ENCODE measurements at regions not wholly inside any gene's neighbourhood (a gene's known extent, or its start where the extent isn't known, plus 50 kb on each side); places are given as distances from the start of the nearest gene placed in this dataset.

DNA sequence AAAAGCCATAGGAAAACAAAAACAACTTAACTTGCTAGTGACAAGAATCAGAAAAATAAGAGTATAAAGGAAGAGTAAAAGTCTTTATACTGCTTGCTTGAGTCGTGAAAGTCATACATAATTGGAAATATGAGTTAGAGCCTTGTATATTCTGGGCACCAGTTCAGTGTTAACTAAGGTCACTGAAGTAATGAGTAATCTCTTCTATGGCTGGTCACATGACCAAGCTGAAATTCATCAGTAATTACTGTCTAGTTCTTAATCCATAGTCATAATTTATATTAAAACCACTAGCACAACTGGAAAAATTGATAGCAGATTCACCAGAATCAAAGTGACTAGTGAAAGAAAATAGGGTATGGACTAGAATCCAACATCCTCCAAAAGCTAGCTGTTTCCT lies 84.4 kb upstream of the SLC5A12 start:
- TF ChIP-seq POLR2A (IDR thresholded peaks at IDR 0.05) (no peak), CTCF (IDR thresholded peaks at IDR 0.05) (no peak)

Measured in body of pancreas (tissue), 4 donors.